H9 (cell line): ENCODE measurements at regions not wholly inside any gene's neighbourhood (a gene's known extent, or its start where the extent isn't known, plus 50 kb on each side); places are given as distances from the start of the nearest gene placed in this dataset.

Experiments used
- DNase-seq: peaks from one replicate; pipeline ENCODE4 v3.0.0-alpha.2; 2017
- H2AFZ ChIP-seq: one replicate; pipeline ENCODE4 v1.6.1; 2013; ENCODE audit warnings: mild to moderate bottlenecking, low read length, control low read depth, moderate library complexity
- H2AK5ac ChIP-seq: 2 replicates; pipeline ENCODE4 v1.6.1; 2013; ENCODE audit warnings: low read length, control low read depth, mixed read lengths; ENCODE audit not compliant: insufficient read length
- H2BK120ac ChIP-seq: one replicate; pipeline ENCODE4 v1.6.1; 2013; ENCODE audit warnings: low read depth, mild to moderate bottlenecking, low read length, control low read depth, inconsistent platforms; ENCODE audit not compliant: poor library complexity, severe bottlenecking
- H2BK12ac ChIP-seq: 2 replicates; pipeline ENCODE4 v1.6.1; 2013; ENCODE audit warnings: low read length, control low read depth, mixed read lengths, low read depth; ENCODE audit not compliant: insufficient read length
- H2BK15ac ChIP-seq: 2 replicates; pipeline ENCODE4 v1.6.1; 2013; ENCODE audit warnings: low read depth, low read length, control low read depth
- H2BK20ac ChIP-seq: one replicate; pipeline ENCODE4 v1.6.1; 2013; ENCODE audit warnings: low read depth, mild to moderate bottlenecking, low read length, control low read depth, inconsistent platforms; ENCODE audit not compliant: poor library complexity, severe bottlenecking
- H2BK5ac ChIP-seq: 2 replicates; pipeline ENCODE4 v1.6.1; 2013; ENCODE audit warnings: low read length, control low read depth, mixed read lengths; ENCODE audit not compliant: insufficient read length
- H3K14ac ChIP-seq: 2 replicates; pipeline ENCODE4 v1.6.1; 2013; ENCODE audit warnings: low read length, control low read depth; ENCODE audit not compliant: insufficient read depth
- H3K18ac ChIP-seq: 2 replicates; pipeline ENCODE4 v1.6.1; 2013; ENCODE audit warnings: low read depth, mild to moderate bottlenecking, mixed read lengths, low read length, control low read depth; ENCODE audit not compliant: insufficient read length
- H3K23ac ChIP-seq: 2 replicates; pipeline ENCODE4 v1.6.1; 2013; ENCODE audit warnings: low read length, control low read depth, mixed read lengths, low read depth; ENCODE audit not compliant: insufficient read length
- H3K23me2 ChIP-seq: 2 replicates; pipeline ENCODE4 v1.6.1; 2013; ENCODE audit warnings: low read depth, mild to moderate bottlenecking, mixed read lengths, low read length, control low read depth; ENCODE audit not compliant: insufficient read length, poor library complexity, severe bottlenecking
- H3K27ac ChIP-seq: 2 replicates; pipeline ENCODE4 v1.5.1; 2013; ENCODE audit warnings: low read length, control low read depth, mixed read lengths, low read depth; ENCODE audit not compliant: insufficient read length
- H3K27me3 ChIP-seq: 2 replicates; pipeline ENCODE4 v1.6.1; 2013; ENCODE audit warnings: low read length, control low read depth, inconsistent platforms; ENCODE audit not compliant: insufficient read depth
- H3K4ac ChIP-seq: 2 replicates; pipeline ENCODE4 v1.6.1; 2013; ENCODE audit warnings: low read depth, mild to moderate bottlenecking, control low read depth, inconsistent platforms, low read length, moderate library complexity
- H3K4me1 ChIP-seq: 2 replicates; pipeline ENCODE4 v1.6.1; 2013; ENCODE audit warnings: low read length, control low read depth, inconsistent platforms; ENCODE audit not compliant: insufficient read depth
- H3K4me2 ChIP-seq: 2 replicates; pipeline ENCODE4 v1.6.1; 2013; ENCODE audit warnings: low read length, control low read depth, mixed read lengths; ENCODE audit not compliant: insufficient read length, insufficient read depth
- H3K56ac ChIP-seq: 2 replicates; pipeline ENCODE4 v1.6.1; 2013; ENCODE audit warnings: low read depth, mild to moderate bottlenecking, mixed read lengths, low read length, control low read depth; ENCODE audit not compliant: insufficient read length
- H3K79me1 ChIP-seq: 2 replicates; pipeline ENCODE4 v1.6.1; 2013; ENCODE audit warnings: low read depth, mild to moderate bottlenecking, moderate library complexity, low read length, control low read depth, inconsistent platforms; ENCODE audit not compliant: insufficient read depth, poor library complexity, severe bottlenecking
- H3K79me2 ChIP-seq: 2 replicates; pipeline ENCODE4 v1.6.1; 2013; ENCODE audit warnings: low read length, control low read depth, inconsistent platforms; ENCODE audit not compliant: insufficient read depth
- H3K9ac ChIP-seq: 2 replicates; pipeline ENCODE4 v1.6.1; 2013; ENCODE audit warnings: low read length, control low read depth, mixed read lengths; ENCODE audit not compliant: insufficient read length; ENCODE audit errors: extremely low read depth
- H3K9me3 ChIP-seq: one replicate; pipeline ENCODE4 v1.6.1; 2013; ENCODE audit warnings: low read depth, low read length, inconsistent platforms; ENCODE audit not compliant: control insufficient read depth
- H3T11ph ChIP-seq: one replicate; pipeline ENCODE4 v1.6.1; 2013; ENCODE audit warnings: mild to moderate bottlenecking, low read length, control low read depth, inconsistent platforms
- H4K20me1 ChIP-seq: one replicate; pipeline ENCODE4 v1.6.1; 2013; ENCODE audit not compliant: control insufficient read depth, insufficient read length, insufficient read depth
- H4K5ac ChIP-seq: 2 replicates; pipeline ENCODE4 v1.6.1; 2013; ENCODE audit warnings: low read depth, mild to moderate bottlenecking, mixed read lengths, low read length, control low read depth; ENCODE audit not compliant: insufficient read length
- H4K8ac ChIP-seq: replicated peaks from 2 replicates; pipeline ENCODE4 v1.6.1; 2013; ENCODE audit warnings: low read length, control low read depth, mixed read lengths, low read depth; ENCODE audit not compliant: insufficient read length
- H4K91ac ChIP-seq: 2 replicates; pipeline ENCODE4 v1.6.1; 2013; ENCODE audit warnings: low read depth, mild to moderate bottlenecking, moderate library complexity, mixed read lengths, low read length, control low read depth; ENCODE audit not compliant: insufficient read length
- H3K27ac Mint-ChIP-seq, 3 experiments: 2 replicates in 2 of 3; 3 replicates in 1 of 3; pipeline ENCODE4 v1.8.0; 2020 to 2021; ENCODE audit warnings: mixed read lengths in 3 of 3, mild to moderate bottlenecking in 1 of 3, moderate library complexity in 1 of 3
- H3K27me3 Mint-ChIP-seq: 2 replicates; pipeline ENCODE4 v1.8.0; 2021; ENCODE audit warnings: low read depth, mild to moderate bottlenecking, moderate library complexity, mixed read lengths
- H3K36me3 Mint-ChIP-seq, 3 experiments: 2 replicates in 2 of 3; 3 replicates in 1 of 3; pipeline ENCODE4 v1.8.0; 2020 to 2021; ENCODE audit warnings: low read depth in 3 of 3, mixed read lengths in 3 of 3; ENCODE audit not compliant: insufficient read depth in 1 of 3
- H3K4me1 Mint-ChIP-seq, 2 experiments: 2 replicates each; pipeline ENCODE4 v1.8.0; 2020; ENCODE audit warnings: mixed read lengths in 2 of 2
- H3K4me3 Mint-ChIP-seq, 2 experiments: 2 replicates in 1 of 2; 3 replicates in 1 of 2; pipeline ENCODE4 v1.8.0; 2020 to 2021; ENCODE audit warnings: mild to moderate bottlenecking in 2 of 2, mixed read lengths in 2 of 2, moderate library complexity in 1 of 2
- H3K9me3 Mint-ChIP-seq, 2 experiments: 2 replicates in 1 of 2; 3 replicates in 1 of 2; pipeline ENCODE4 v1.8.0; 2020; ENCODE audit warnings: mild to moderate bottlenecking in 2 of 2, mixed read lengths in 2 of 2, moderate library complexity in 1 of 2
- WGBS: extraction: QIAGEN DNeasy Blood & Tissue Kit; methylation state at CpG from one replicate; pipeline ENCODE4 v1.1.7; 2013; ENCODE audit warnings: missing lambda C conversion rate, low lambda C conversion rate, mixed read lengths; ENCODE audit not compliant: insufficient read length; ENCODE audit errors: extremely low coverage; 5-methylcytosine and 5-hydroxymethylcytosine counted together
- TF ChIP-seq, protein P1 (sequence below): fragments of 200-600 bp; sonication (generic); conservative IDR thresholded peaks from 3 replicates; pipeline ENCODE4 v1.8.0; 2021; ENCODE audit warnings: antibody characterized with exemption, mild to moderate bottlenecking

DNA sequence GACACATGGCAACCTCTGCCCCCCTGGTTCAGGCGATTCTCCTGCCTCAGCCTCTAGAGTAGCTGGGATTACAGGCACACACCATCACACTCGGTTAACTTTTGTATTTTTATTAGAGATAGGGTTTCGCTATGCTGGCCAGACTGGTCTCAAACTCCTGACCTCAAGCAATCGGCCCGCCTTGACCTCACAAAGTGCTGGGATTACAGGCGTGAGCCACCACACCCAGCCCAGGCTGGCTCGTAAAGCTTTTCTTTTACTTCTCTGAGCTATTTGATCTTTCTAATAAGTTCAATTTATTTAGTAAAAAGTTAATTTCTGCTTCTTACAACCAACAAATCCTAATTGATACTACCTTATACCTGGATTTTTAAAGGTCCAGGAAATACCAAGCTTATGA is 127.4 kb upstream of the KRR1 start:
- no peak overlapping the region for H3K27ac Mint-ChIP-seq
- peaks cover 44 to 45% of the 10 kb centered on the region in 2 experiments for H3K4me1 Mint-ChIP-seq

More for the DNA sequence above, 127.4 kb upstream of the KRR1 start:
- Mint-ChIP-seq H3K9me3 (no peaks in the 10 kb centered on the region), H3K4me3 (no peak overlapping the region), H3K27me3 (no peaks in the 10 kb centered on the region), H3K36me3 (no peaks in the 10 kb centered on the region)
- H2BK120ac ChIP-seq: no peak overlapping the region
- H3K79me2 ChIP-seq: no peaks in the 10 kb centered on the region
- no peak for DNase-seq
- no peaks in the 10 kb centered on the region for H4K20me1 ChIP-seq
- WGBS: no CpG with 5 or more reads among the region's 7 CpGs
- no peak overlapping the region for H3K9ac ChIP-seq
- H3K4me1 ChIP-seq: peaks cover 10% of the 10 kb centered on the region; the same call in 1 of the 2 replicates
- H3K4me2 ChIP-seq: no peak overlapping the region
- H4K5ac ChIP-seq: no peak overlapping the region
- H3T11ph ChIP-seq: no peak overlapping the region
- H3K23me2 ChIP-seq: no peaks in the 10 kb centered on the region
- H2BK15ac ChIP-seq: no peak overlapping the region
- TF ChIP-seq, protein P1, sequence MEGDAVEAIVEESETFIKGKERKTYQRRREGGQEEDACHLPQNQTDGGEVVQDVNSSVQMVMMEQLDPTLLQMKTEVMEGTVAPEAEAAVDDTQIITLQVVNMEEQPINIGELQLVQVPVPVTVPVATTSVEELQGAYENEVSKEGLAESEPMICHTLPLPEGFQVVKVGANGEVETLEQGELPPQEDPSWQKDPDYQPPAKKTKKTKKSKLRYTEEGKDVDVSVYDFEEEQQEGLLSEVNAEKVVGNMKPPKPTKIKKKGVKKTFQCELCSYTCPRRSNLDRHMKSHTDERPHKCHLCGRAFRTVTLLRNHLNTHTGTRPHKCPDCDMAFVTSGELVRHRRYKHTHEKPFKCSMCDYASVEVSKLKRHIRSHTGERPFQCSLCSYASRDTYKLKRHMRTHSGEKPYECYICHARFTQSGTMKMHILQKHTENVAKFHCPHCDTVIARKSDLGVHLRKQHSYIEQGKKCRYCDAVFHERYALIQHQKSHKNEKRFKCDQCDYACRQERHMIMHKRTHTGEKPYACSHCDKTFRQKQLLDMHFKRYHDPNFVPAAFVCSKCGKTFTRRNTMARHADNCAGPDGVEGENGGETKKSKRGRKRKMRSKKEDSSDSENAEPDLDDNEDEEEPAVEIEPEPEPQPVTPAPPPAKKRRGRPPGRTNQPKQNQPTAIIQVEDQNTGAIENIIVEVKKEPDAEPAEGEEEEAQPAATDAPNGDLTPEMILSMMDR: no peak
- H4K8ac ChIP-seq: no peak overlapping the region
- no peak overlapping the region for H3K27ac ChIP-seq
- no peak overlapping the region for H3K56ac ChIP-seq
- no peak overlapping the region for H3K4ac ChIP-seq
- H2BK5ac ChIP-seq: no peak overlapping the region
- no peak overlapping the region for H2BK20ac ChIP-seq
- no peak overlapping the region for H3K18ac ChIP-seq
- H3K79me1 ChIP-seq: no peaks in the 10 kb centered on the region
- H3K9me3 ChIP-seq: no peaks in the 10 kb centered on the region
- H4K91ac ChIP-seq: no peak overlapping the region
- no peak overlapping the region for H2BK12ac ChIP-seq
- no peaks in the 10 kb centered on the region for H3K27me3 ChIP-seq
- no peak overlapping the region for H3K14ac ChIP-seq
- no peak overlapping the region for H2AK5ac ChIP-seq
- H2AFZ ChIP-seq: no peak overlapping the region
- no peak overlapping the region for H3K23ac ChIP-seq
